Esophagus squamous epithelium (tissue), 4 donors: ENCODE measurements at regions not wholly inside any gene's neighbourhood (a gene's known extent, or its start where the extent isn't known, plus 50 kb on each side); places are given as distances from the start of the nearest gene placed in this dataset.
"Not testable (repeated sequence)": the region's sequence is repeated elsewhere in the genome, so short reads cannot be mapped to it uniquely, and the experiment has no call there.

Source experiments
- CTCF ChIP-seq, 6 experiments: fragments of 450-650 bp in 4 of 6; fragments of 200-600 bp in 2 of 6; sonication (generic) in 2 of 6; IDR thresholded peaks; one replicate each; pipeline ENCODE4 v1.5.1; 2016 to 2019; ENCODE audit warnings: antibody characterized with exemption in 6 of 6, mild to moderate bottlenecking in 4 of 6, moderate library complexity in 4 of 6
- POLR2A ChIP-seq, 4 donors: fragments of 450-650 bp; IDR thresholded peaks; one replicate each; pipeline ENCODE4 v1.6.1; 2017; ENCODE audit warnings: antibody characterized with exemption in 4 of 4, mild to moderate bottlenecking in 4 of 4, moderate library complexity in 3 of 4

GRCh38 chr4:189610571-189610970 lies 330.1 kb upstream of the FRG1 start:
- not testable (repeated sequence) for TF ChIP-seq CTCF, POLR2A (IDR thresholded peaks at IDR 0.05)
